HepG2 (cell line): ENCODE measurements at regions not wholly inside any gene's neighbourhood (a gene's known extent, or its start where the extent isn't known, plus 50 kb on each side); places are given as distances from the start of the nearest gene placed in this dataset.

Source experiments
- ATAC-seq: fragments of 200-7000 bp; cut with Tn5 transposase; 3 replicates; pipeline ENCODE4 v1.9.1; 2020; ENCODE audit warnings: mild to moderate bottlenecking, moderate library complexity
- BruUV-seq: library from RNA; stranded (reverse); fragments of 400-500 nt; replicated peaks from 2 replicates; lab custom pipeline; 2021; lab: Mats Ljungman, UMichigan
- CTCF ChIA-PET: fragments of 300-600 bp; formaldehyde crosslinking; extraction: SDS; loops from one replicate; lab custom pipeline; 2021; ENCODE audit warnings: low total read pairs, inconsistent platforms, low intra/inter-chr PET ratio; lab: Yijun Ruan, JAX
- POLR2A ChIA-PET: fragments of 350-600 bp; sonication (Branson Sonifier 250); formaldehyde crosslinking; loops from one replicate; lab custom pipeline; 2020; ENCODE audit warnings: antibody characterized with exemption, inconsistent platforms; lab: Yijun Ruan, JAX
- DNase-seq: peaks from one replicate; pipeline ENCODE4 v3.0.0-alpha.2; 2015; ENCODE audit warnings: low spot score
- FAIRE-seq: peaks from 3 replicates; lab custom pipeline; 2011; peaks lifted over from hg19 to GRCh38; lab: Jason Lieb, UNC
- H2AFZ ChIP-seq: one replicate; pipeline ENCODE4 v1.6.1; 2011; ENCODE audit warnings: low read length, inconsistent platforms
- H3K27ac ChIP-seq: fragments of 300-600 bp; 3 replicates; pipeline ENCODE4 v1.8.0; 2011; ENCODE audit warnings: mixed run types, mild to moderate bottlenecking, mixed read lengths, low read length, inconsistent platforms; ENCODE audit not compliant: insufficient read depth; ENCODE audit errors: extremely low read length
- H3K27me3 ChIP-seq, 2 experiments: fragments of 200-600 bp in 1 of 2; 2 replicates in 1 of 2; 3 replicates in 1 of 2; pipeline versions ENCODE4 v1.6.0 to v1.8.0; 2011; ENCODE audit warnings: low read length in 2 of 2, mild to moderate bottlenecking in 2 of 2, moderate library complexity in 2 of 2, inconsistent platforms in 1 of 2; ENCODE audit not compliant: insufficient read depth in 2 of 2, control insufficient read depth in 1 of 2
- H3K36me3 ChIP-seq, 2 experiments: fragments of 200-600 bp in 1 of 2; replicated peaks in 1 of 2; 2 replicates in 1 of 2; 3 replicates in 1 of 2; pipeline versions ENCODE4 v1.5.1 to v1.8.0; 2011; ENCODE audit warnings: low read length in 2 of 2, inconsistent platforms in 1 of 2; ENCODE audit not compliant: insufficient read depth in 2 of 2, control insufficient read depth in 1 of 2
- H3K4me1 ChIP-seq: 2 replicates; pipeline ENCODE4 v1.5.1; 2012; ENCODE audit warnings: low read length, inconsistent platforms; ENCODE audit not compliant: insufficient read depth
- H3K4me2 ChIP-seq: 2 replicates; pipeline ENCODE4 v1.6.0; 2011; ENCODE audit warnings: low read depth, low read length, inconsistent platforms
- H3K4me3 ChIP-seq, 3 experiments: fragments of 200-600 bp in 1 of 3; sonication (generic), shearing (Covaris generic) in 1 of 3; replicated peaks in 1 of 3; 2 replicates each; pipeline ENCODE4 v1.5.1; 2011 to 2016; ENCODE audit warnings: low read length in 3 of 3, inconsistent platforms in 2 of 3, low read depth in 2 of 3, mild to moderate bottlenecking in 2 of 3, control low read depth in 1 of 3, mixed read lengths in 1 of 3; ENCODE audit not compliant: insufficient read depth in 1 of 3
- H3K79me2 ChIP-seq: one replicate; pipeline ENCODE4 v1.6.1; 2011; ENCODE audit warnings: low read length, inconsistent platforms; ENCODE audit not compliant: insufficient read depth
- H3K9ac ChIP-seq: 2 replicates; pipeline ENCODE4 v1.6.0; 2011; ENCODE audit warnings: mild to moderate bottlenecking, low read depth, low read length, inconsistent platforms; ENCODE audit not compliant: insufficient read depth
- H3K9me3 ChIP-seq: 2 replicates; pipeline ENCODE4 v1.5.1; 2012; ENCODE audit warnings: mild to moderate bottlenecking, low read length
- H4K20me1 ChIP-seq: 2 replicates; pipeline ENCODE4 v1.6.0; 2011; ENCODE audit warnings: inconsistent platforms, mild to moderate bottlenecking, low read length, moderate library complexity; ENCODE audit not compliant: insufficient read depth
- ELF1 ChIP-seq: sonication (generic); formaldehyde crosslinking; IDR thresholded peaks from 2 replicates; pipeline ENCODE4 v1.4.0; 2020; ENCODE audit warnings: missing genetic modification reagents
- FLYWCH1 ChIP-seq: sonication (generic); formaldehyde crosslinking; IDR thresholded peaks from 2 replicates; pipeline ENCODE4 v1.8.1; 2023; ENCODE audit warnings: mild to moderate bottlenecking, missing genetic modification reagents
- FOXA3 ChIP-seq: IDR thresholded peaks from 2 replicates; pipeline ENCODE4 v1.6.1; 2016; ENCODE audit warnings: missing genetic modification reagents, missing compliant biosample characterization
- GZF1 ChIP-seq: sonication (generic); formaldehyde crosslinking; IDR thresholded peaks from 2 replicates; pipeline ENCODE4 v1.5.1; 2020; ENCODE audit warnings: mild to moderate bottlenecking, missing genetic modification reagents
- IKZF4 ChIP-seq: sonication (generic); formaldehyde crosslinking; IDR thresholded peaks from 2 replicates; pipeline ENCODE4 v1.5.1; 2020; ENCODE audit warnings: borderline replicate concordance, mild to moderate bottlenecking, low read depth, missing genetic modification reagents; ENCODE audit errors: not compliant biosample characterization
- KDM5A ChIP-seq: fragments of 200-600 bp; sonication (generic); IDR thresholded peaks from 2 replicates; pipeline ENCODE4 v1.7.0; 2018; ENCODE audit warnings: antibody characterized with exemption, mild to moderate bottlenecking, low read length, borderline replicate concordance
- MTA3 ChIP-seq: sonication (generic); formaldehyde crosslinking; IDR thresholded peaks from 2 replicates; pipeline ENCODE4 v1.4.0; 2020; ENCODE audit warnings: missing genetic modification reagents
- RAD51 ChIP-seq: fragments of 450-650 bp; IDR thresholded peaks from 2 replicates; pipeline ENCODE4 v1.6.1; 2016; ENCODE audit warnings: borderline replicate concordance
- REPIN1 ChIP-seq: sonication (generic); formaldehyde crosslinking; IDR thresholded peaks from 2 replicates; pipeline ENCODE4 v1.8.0; 2022; ENCODE audit warnings: missing genetic modification reagents, low read depth, mild to moderate bottlenecking, borderline replicate concordance
- SKI ChIP-seq: fragments of 450-650 bp; IDR thresholded peaks from one replicate; pipeline ENCODE4 v1.6.1; 2018; ENCODE audit warnings: mild to moderate bottlenecking; ENCODE audit not compliant: partially characterized antibody
- TAF15 ChIP-seq: fragments of 200-400 bp; formaldehyde crosslinking; IDR thresholded peaks from one replicate; pipeline ENCODE4 v1.6.1; 2018; ENCODE audit warnings: mild to moderate bottlenecking, low read depth, low read length; ENCODE audit not compliant: poor library complexity, severe bottlenecking
- TGIF2 ChIP-seq: IDR thresholded peaks from 2 replicates; pipeline ENCODE4 v1.6.1; 2016; ENCODE audit warnings: control low read depth, missing compliant biosample characterization
- ZFP62 ChIP-seq: sonication (generic); formaldehyde crosslinking; IDR thresholded peaks from 2 replicates; pipeline ENCODE4 v1.4.0; 2020; ENCODE audit warnings: missing genetic modification reagents
- ZNF235 ChIP-seq: sonication (generic); formaldehyde crosslinking; IDR thresholded peaks from 2 replicates; pipeline ENCODE4 v1.8.1; 2023; ENCODE audit warnings: mild to moderate bottlenecking, missing genetic modification reagents, borderline replicate concordance
- ZNF879 ChIP-seq: sonication (generic); formaldehyde crosslinking; IDR thresholded peaks from 2 replicates; pipeline ENCODE4 v1.8.1; 2023; ENCODE audit warnings: missing genetic modification reagents
- WGBS: methylation state at CpG from one replicate; pipeline ENCODE4 v1.1.6; 2017; ENCODE audit warnings: low lambda C conversion rate; 5-methylcytosine and 5-hydroxymethylcytosine counted together
- in situ Hi-C: cut with HindIII; loops from 2 replicates; pipeline ENCODE4 v1.10.0; 2017; ENCODE audit warnings: low pct_unique_long_range_greater_than_20kb; ENCODE audit not compliant: extremely low pct_ligation_motif_present
- intact Hi-C: fragments of 100-400 bp; cut with micrococcal nuclease; formaldehyde crosslinking; loops from one replicate; pipeline ENCODE4 v1.10.0; 2022; ENCODE audit not compliant: unreplicated experiment
- TF ChIP-seq, protein P1 (sequence below): sonication (generic); formaldehyde crosslinking; IDR thresholded peaks from 2 replicates; pipeline ENCODE4 v1.5.1; 2020; ENCODE audit warnings: missing genetic modification reagents, mild to moderate bottlenecking, borderline replicate concordance
- TF ChIP-seq, protein P2 (sequence below): sonication (generic); formaldehyde crosslinking; IDR thresholded peaks from 2 replicates; pipeline ENCODE4 v1.4.0; 2020; ENCODE audit warnings: missing genetic modification reagents
- TF ChIP-seq, protein P3 (sequence below): IDR thresholded peaks from 2 replicates; pipeline ENCODE4 v1.6.1; 2016; ENCODE audit warnings: mild to moderate bottlenecking, missing biosample characterization, missing genetic modification reagents
- TF ChIP-seq, protein P4 (sequence below): sonication (generic); formaldehyde crosslinking; IDR thresholded peaks from 2 replicates; pipeline ENCODE4 v1.4.0; 2020; ENCODE audit warnings: missing genetic modification reagents

DNA sequence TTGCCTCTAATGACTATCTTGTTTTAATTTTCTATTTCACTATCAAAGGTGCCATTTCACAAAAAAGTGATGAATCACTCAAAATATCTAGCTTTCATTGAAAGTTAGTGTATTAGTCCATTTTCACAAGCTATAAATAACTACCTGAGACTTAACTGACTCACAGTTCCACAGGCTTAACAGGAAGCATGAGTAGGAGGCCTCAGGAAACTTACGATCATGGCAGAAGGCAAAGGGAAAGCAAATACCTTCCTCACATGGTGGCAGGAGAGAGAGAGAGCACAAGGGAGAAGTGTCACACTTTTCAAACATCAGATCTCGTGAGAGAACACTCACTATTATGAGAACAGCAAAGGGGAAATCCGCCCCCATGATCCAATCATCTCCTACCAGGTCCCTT, 1220.4 kb upstream of the ZEB2 start:
- no TSS peak for BruUV-seq
- intact Hi-C loops, result no loop called here
- FAIRE-seq, result no peak

More for the DNA sequence above, 1220.4 kb upstream of the ZEB2 start:
- H3K4me3 ChIP-seq, result no peak overlapping the region
- ChIA-PET POLR2A (no interaction called here), CTCF (no interaction called here)
- H3K27ac ChIP-seq, result no peak overlapping the region
- WGBS, result 60% methylated on average over 3 of the region's 3 CpGs
- DNase-seq, result no peak
- H3K27me3 ChIP-seq, result no peaks in the 10 kb centered on the region
- H3K36me3 ChIP-seq, result no peaks in the 10 kb centered on the region
- H3K9ac ChIP-seq, result no peak overlapping the region
- in situ Hi-C loops, result no loop called here
- no peak for ATAC-seq
- H3K79me2 ChIP-seq, result no peaks in the 10 kb centered on the region
- no peaks in the 10 kb centered on the region for H4K20me1 ChIP-seq
- H3K4me2 ChIP-seq, result no peak overlapping the region
- H3K9me3 ChIP-seq, result no peaks in the 10 kb centered on the region
- H3K4me1 ChIP-seq, result no peaks in the 10 kb centered on the region
- H2AFZ ChIP-seq, result no peak overlapping the region
- TF ChIP-seq REPIN1 (CRISPR knock-in tag) (no peak), ELF1 (no peak), ZNF235 (CRISPR knock-in tag) (no peak), IKZF4 (no peak), FLYWCH1 (no peak), ZFP62 (no peak), KDM5A (no peak), GZF1 (CRISPR knock-in tag) (no peak), FOXA3 (CRISPR knock-in tag) (no peak), TAF15 (no peak), SKI (no peak), TGIF2 (CRISPR knock-in tag) (no peak), MTA3 (CRISPR knock-in tag) (no peak), RAD51 (no peak), ZNF879 (no peak)
- TF ChIP-seq, protein P1, sequence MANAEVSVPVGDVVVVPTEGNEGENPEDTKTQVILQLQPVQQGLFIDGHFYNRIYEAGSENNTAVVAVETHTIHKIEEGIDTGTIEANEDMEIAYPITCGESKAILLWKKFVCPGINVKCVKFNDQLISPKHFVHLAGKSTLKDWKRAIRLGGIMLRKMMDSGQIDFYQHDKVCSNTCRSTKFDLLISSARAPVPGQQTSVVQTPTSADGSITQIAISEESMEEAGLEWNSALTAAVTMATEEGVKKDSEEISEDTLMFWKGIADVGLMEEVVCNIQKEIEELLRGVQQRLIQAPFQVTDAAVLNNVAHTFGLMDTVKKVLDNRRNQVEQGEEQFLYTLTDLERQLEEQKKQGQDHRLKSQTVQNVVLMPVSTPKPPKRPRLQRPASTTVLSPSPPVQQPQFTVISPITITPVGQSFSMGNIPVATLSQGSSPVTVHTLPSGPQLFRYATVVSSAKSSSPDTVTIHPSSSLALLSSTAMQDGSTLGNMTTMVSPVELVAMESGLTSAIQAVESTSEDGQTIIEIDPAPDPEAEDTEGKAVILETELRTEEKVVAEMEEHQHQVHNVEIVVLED, result no peak
- TF ChIP-seq, protein P2, sequence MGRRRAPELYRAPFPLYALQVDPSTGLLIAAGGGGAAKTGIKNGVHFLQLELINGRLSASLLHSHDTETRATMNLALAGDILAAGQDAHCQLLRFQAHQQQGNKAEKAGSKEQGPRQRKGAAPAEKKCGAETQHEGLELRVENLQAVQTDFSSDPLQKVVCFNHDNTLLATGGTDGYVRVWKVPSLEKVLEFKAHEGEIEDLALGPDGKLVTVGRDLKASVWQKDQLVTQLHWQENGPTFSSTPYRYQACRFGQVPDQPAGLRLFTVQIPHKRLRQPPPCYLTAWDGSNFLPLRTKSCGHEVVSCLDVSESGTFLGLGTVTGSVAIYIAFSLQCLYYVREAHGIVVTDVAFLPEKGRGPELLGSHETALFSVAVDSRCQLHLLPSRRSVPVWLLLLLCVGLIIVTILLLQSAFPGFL (CRISPR knock-in tag), result no peak
- TF ChIP-seq, protein P3, sequence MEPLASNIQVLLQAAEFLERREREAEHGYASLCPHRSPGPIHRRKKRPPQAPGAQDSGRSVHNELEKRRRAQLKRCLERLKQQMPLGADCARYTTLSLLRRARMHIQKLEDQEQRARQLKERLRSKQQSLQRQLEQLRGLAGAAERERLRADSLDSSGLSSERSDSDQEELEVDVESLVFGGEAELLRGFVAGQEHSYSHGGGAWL (CRISPR knock-in tag), result no peak
- TF ChIP-seq, protein P4, sequence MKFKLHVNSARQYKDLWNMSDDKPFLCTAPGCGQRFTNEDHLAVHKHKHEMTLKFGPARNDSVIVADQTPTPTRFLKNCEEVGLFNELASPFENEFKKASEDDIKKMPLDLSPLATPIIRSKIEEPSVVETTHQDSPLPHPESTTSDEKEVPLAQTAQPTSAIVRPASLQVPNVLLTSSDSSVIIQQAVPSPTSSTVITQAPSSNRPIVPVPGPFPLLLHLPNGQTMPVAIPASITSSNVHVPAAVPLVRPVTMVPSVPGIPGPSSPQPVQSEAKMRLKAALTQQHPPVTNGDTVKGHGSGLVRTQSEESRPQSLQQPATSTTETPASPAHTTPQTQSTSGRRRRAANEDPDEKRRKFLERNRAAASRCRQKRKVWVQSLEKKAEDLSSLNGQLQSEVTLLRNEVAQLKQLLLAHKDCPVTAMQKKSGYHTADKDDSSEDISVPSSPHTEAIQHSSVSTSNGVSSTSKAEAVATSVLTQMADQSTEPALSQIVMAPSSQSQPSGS (CRISPR knock-in tag), result no peak
- TF ChIP-seq, all 625 proteins: peak for 0
